Gastroesophageal sphincter (tissue), 3 donors: ENCODE measurements at regions not wholly inside any gene's neighbourhood (a gene's known extent, or its start where the extent isn't known, plus 50 kb on each side); places are given as distances from the start of the nearest gene placed in this dataset.

Experiments
- EP300 ChIP-seq: sonication (generic); formaldehyde crosslinking; IDR thresholded peaks from one replicate; pipeline ENCODE4 v1.6.1; 2017; ENCODE audit warnings: antibody characterized with exemption, mild to moderate bottlenecking
- POLR2A ChIP-seq, 2 donors: fragments of 450-650 bp; IDR thresholded peaks; one replicate each; pipeline ENCODE4 v1.6.1; 2017; ENCODE audit warnings: antibody characterized with exemption in 2 of 2, mild to moderate bottlenecking in 2 of 2, moderate library complexity in 1 of 2
- POLR2AphosphoS5 ChIP-seq: sonication (generic); formaldehyde crosslinking; IDR thresholded peaks from one replicate; pipeline ENCODE4 v1.6.1; 2017; ENCODE audit warnings: antibody characterized with exemption
- TF ChIP-seq, protein P1 (sequence below), 4 experiments: fragments of 200-600 bp in 2 of 4; fragments of 450-650 bp in 2 of 4; sonication (generic) in 1 of 4; IDR thresholded peaks; one replicate each; pipeline ENCODE4 v1.5.1; 2017 to 2019; ENCODE audit warnings: antibody characterized with exemption in 4 of 4, mild to moderate bottlenecking in 2 of 4, moderate library complexity in 2 of 4

DNA sequence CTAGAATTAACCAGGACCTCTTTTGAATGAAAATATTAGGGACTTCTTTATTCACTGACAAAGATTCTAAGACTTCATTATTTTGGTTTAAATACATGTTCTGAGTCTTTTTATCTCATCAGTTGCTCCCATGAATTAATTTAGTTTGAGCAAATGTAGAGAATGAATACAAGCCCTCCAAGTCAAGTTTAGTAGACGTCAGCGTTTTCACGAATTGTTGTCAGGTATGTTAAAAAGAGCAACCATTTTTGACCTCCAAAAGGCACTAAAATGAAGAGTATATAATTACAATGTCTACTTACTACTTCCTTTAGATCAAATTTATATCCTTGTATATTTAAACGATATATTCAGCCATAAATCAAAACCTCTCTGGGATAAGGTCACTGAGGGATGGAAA lies 809.3 kb upstream of the CDH6 start:
- TF ChIP-seq, protein P1, sequence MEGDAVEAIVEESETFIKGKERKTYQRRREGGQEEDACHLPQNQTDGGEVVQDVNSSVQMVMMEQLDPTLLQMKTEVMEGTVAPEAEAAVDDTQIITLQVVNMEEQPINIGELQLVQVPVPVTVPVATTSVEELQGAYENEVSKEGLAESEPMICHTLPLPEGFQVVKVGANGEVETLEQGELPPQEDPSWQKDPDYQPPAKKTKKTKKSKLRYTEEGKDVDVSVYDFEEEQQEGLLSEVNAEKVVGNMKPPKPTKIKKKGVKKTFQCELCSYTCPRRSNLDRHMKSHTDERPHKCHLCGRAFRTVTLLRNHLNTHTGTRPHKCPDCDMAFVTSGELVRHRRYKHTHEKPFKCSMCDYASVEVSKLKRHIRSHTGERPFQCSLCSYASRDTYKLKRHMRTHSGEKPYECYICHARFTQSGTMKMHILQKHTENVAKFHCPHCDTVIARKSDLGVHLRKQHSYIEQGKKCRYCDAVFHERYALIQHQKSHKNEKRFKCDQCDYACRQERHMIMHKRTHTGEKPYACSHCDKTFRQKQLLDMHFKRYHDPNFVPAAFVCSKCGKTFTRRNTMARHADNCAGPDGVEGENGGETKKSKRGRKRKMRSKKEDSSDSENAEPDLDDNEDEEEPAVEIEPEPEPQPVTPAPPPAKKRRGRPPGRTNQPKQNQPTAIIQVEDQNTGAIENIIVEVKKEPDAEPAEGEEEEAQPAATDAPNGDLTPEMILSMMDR (IDR thresholded peaks at IDR 0.05): no peak
- no peak for TF ChIP-seq POLR2A (IDR thresholded peaks at IDR 0.05)
- no peak for TF ChIP-seq POLR2AphosphoS5
- no peak for TF ChIP-seq EP300
